PC-3 (cell line): ENCODE measurements at regions not wholly inside any gene's neighbourhood (a gene's known extent, or its start where the extent isn't known, plus 50 kb on each side); places are given as distances from the start of the nearest gene placed in this dataset.
A peak's percentile ranks its signal among the peaks of the same experiment; 100 is the strongest.

Experiments
- ATAC-seq: fragments of 200-7000 bp; cut with Tn5 transposase; 2 replicates; pipeline ENCODE4 v1.9.1; 2020; ENCODE audit warnings: mild to moderate bottlenecking, moderate library complexity
- BruUV-seq: library from RNA; stranded (reverse); fragments of 400-500 nt; replicated peaks from 2 replicates; lab custom pipeline; 2021; lab: Mats Ljungman, UMichigan
- CTCF ChIA-PET: fragments of 300-600 bp; sonication (Branson Sonifier 250); formaldehyde crosslinking; loops from one replicate; lab custom pipeline; 2022; ENCODE audit warnings: antibody characterized with exemption; lab: Charles Lee
- POLR2A ChIA-PET: fragments of 300-600 bp; sonication (Branson Sonifier 250); formaldehyde crosslinking; loops from one replicate; lab custom pipeline; 2022; ENCODE audit warnings: antibody characterized with exemption; ENCODE audit not compliant: unreplicated experiment; lab: Charles Lee
- DNase-seq: peaks from one replicate; pipeline ENCODE4 v3.0.0-alpha.2; 2015
- H2AFZ ChIP-seq: fragments of 300-600 bp; sonication (generic); 2 replicates; pipeline ENCODE4 v1.6.0; 2016; ENCODE audit warnings: antibody characterized with exemption, low read length
- H3F3A ChIP-seq: fragments of 300-600 bp; sonication (generic); one replicate; pipeline ENCODE4 v1.6.0; 2017; ENCODE audit warnings: antibody characterized with exemption, low read length, control low read depth, mild to moderate bottlenecking; ENCODE audit not compliant: unreplicated experiment
- H3K27ac ChIP-seq: fragments of 300-600 bp; sonication (generic); 2 replicates; pipeline ENCODE4 v1.5.1; 2016; ENCODE audit warnings: mild to moderate bottlenecking, low read length
- H3K27me3 ChIP-seq: fragments of 300-600 bp; sonication (generic); 2 replicates; pipeline ENCODE4 v1.6.1; 2016; ENCODE audit warnings: low read length, mixed read lengths
- H3K36me3 ChIP-seq: fragments of 300-600 bp; sonication (generic); 2 replicates; pipeline ENCODE4 v1.6.1; 2016; ENCODE audit warnings: low read depth, mixed run types, low read length, mixed read lengths
- H3K4me1 ChIP-seq: fragments of 300-600 bp; sonication (generic); 2 replicates; pipeline ENCODE4 v1.5.1; 2016; ENCODE audit warnings: low read length; ENCODE audit not compliant: insufficient read depth
- H3K4me2 ChIP-seq: fragments of 300-600 bp; sonication (generic); 2 replicates; pipeline ENCODE4 v1.6.0; 2016; ENCODE audit warnings: low read length
- H3K4me3 ChIP-seq: fragments of 300-600 bp; sonication (generic); 2 replicates; pipeline ENCODE4 v1.5.1; 2016; ENCODE audit warnings: mild to moderate bottlenecking, low read length, mixed read lengths
- H3K79me2 ChIP-seq: fragments of 300-600 bp; sonication (generic); 2 replicates; pipeline ENCODE4 v1.6.1; 2017; ENCODE audit warnings: low read length, mixed read lengths
- H3K9ac ChIP-seq: fragments of 300-600 bp; sonication (generic); 2 replicates; pipeline ENCODE4 v1.6.0; 2016; ENCODE audit warnings: mild to moderate bottlenecking, low read length
- H3K9me2 ChIP-seq: fragments of 300-600 bp; sonication (generic); replicated peaks from 2 replicates; pipeline ENCODE4 v1.6.1; 2016; ENCODE audit warnings: mixed run types, low read length, mixed read lengths
- H3K9me3 ChIP-seq: fragments of 300-600 bp; sonication (generic); 2 replicates; pipeline ENCODE4 v1.6.1; 2016; ENCODE audit warnings: low read length, mixed read lengths
- H4K20me1 ChIP-seq: fragments of 300-600 bp; sonication (generic); 2 replicates; pipeline ENCODE4 v1.6.1; 2016; ENCODE audit warnings: low read length, mixed read lengths
- CTCF ChIP-seq: fragments of 300-600 bp; sonication (generic); conservative IDR thresholded peaks from 2 replicates; pipeline ENCODE4 v1.5.1; 2017; ENCODE audit warnings: antibody characterized with exemption, low read depth, mild to moderate bottlenecking, low read length
- EZH2 ChIP-seq: fragments of 300-600 bp; sonication (generic); IDR thresholded peaks from one replicate; pipeline ENCODE4 v1.6.1; 2017; ENCODE audit warnings: antibody characterized with exemption, mild to moderate bottlenecking, low read length; ENCODE audit not compliant: unreplicated experiment
- EZH2phosphoT487 ChIP-seq: fragments of 300-600 bp; sonication (generic); IDR thresholded peaks from 2 replicates; pipeline ENCODE4 v1.6.1; 2018; ENCODE audit warnings: mild to moderate bottlenecking, antibody characterized with exemption, low read length, borderline replicate concordance
- intact Hi-C: fragments of 100-400 bp; cut with micrococcal nuclease; formaldehyde crosslinking; loops from 2 replicates; pipeline ENCODE4 v1.9.0; 2023

GRCh38 chr1:66468722-66469121 is 65.2 kb upstream of the SGIP1 start:
- intact Hi-C loops: no loop called here
- TF ChIP-seq EZH2phosphoT487: no peak
- TF ChIP-seq EZH2: no peak
- no peak for TF ChIP-seq CTCF

GRCh38 chr1:66475940-66476339 is 58.0 kb upstream of the SGIP1 start:
- Histone ChIP-seq H3K36me3 (no peaks in the 10 kb centered on the region), H3K9me2 (no peaks in the 10 kb centered on the region), H3K27me3 (0 out of 2 replicates have a peak, but pooled peaks cover 2% of the 10 kb centered on the region), H4K20me1 (no peaks in the 10 kb centered on the region), H3F3A (no peaks in the 10 kb centered on the region), H3K4me2 (no peak overlapping the region), H2AFZ (no peak overlapping the region), H3K79me2 (no peaks in the 10 kb centered on the region), H3K4me1 (peaks cover 15% of the 10 kb centered on the region), H3K27ac (peak overlapping the region; percentile 31; the same call in 1 of the 2 replicates), H3K4me3 (no peak overlapping the region), H3K9ac (no peak overlapping the region), H3K9me3 (no peaks in the 10 kb centered on the region)
- BruUV-seq: no TSS peak
- intact Hi-C loops: no loop called here
- ChIA-PET POLR2A (no interaction called here), CTCF (no interaction called here)
- TF ChIP-seq EZH2 (no peak), EZH2phosphoT487 (no peak), CTCF (no peak)
- no peak for ATAC-seq
- no peak for DNase-seq

More at GRCh38 chr1:66468722-66469121, 65.2 kb upstream of the SGIP1 start:
- ChIA-PET POLR2A (no interaction called here), CTCF (interaction anchor here (0.6 kb wide), 1 partner anchor 35 kb away, joined by 3 read pairs; no protein-coding TSS in a partner anchor)
- DNase-seq: no peak
- Histone ChIP-seq H2AFZ (no peak overlapping the region), H3K27ac (no peak overlapping the region), H3K9me3 (no peaks in the 10 kb centered on the region), H3K9me2 (no peaks in the 10 kb centered on the region), H3K27me3 (no peaks in the 10 kb centered on the region), H3F3A (no peaks in the 10 kb centered on the region), H4K20me1 (no peaks in the 10 kb centered on the region), H3K4me2 (no peak overlapping the region), H3K4me3 (no peak overlapping the region), H3K79me2 (no peaks in the 10 kb centered on the region), H3K9ac (no peak overlapping the region), H3K36me3 (no peaks in the 10 kb centered on the region), H3K4me1 (peaks cover 30% of the 10 kb centered on the region)
- no TSS peak for BruUV-seq
- no peak for ATAC-seq

GRCh38 chr1:66476774-66477173 is 57.2 kb upstream of the SGIP1 start:
- H3K79me2 ChIP-seq: no peaks in the 10 kb centered on the region
- H2AFZ ChIP-seq: no peak overlapping the region
- CTCF ChIA-PET: interaction anchor here (0.6 kb wide), 1 partner anchor 22 kb away, joined by 3 read pairs; no protein-coding TSS in a partner anchor
- H3K36me3 ChIP-seq: no peaks in the 10 kb centered on the region
- H3K27ac ChIP-seq: peak overlapping the region; percentile 73
- no peaks in the 10 kb centered on the region for H4K20me1 ChIP-seq
- 0 out of 2 replicates have a peak, but pooled peaks cover 2% of the 10 kb centered on the region for H3K27me3 ChIP-seq
- peaks cover 15% of the 10 kb centered on the region for H3K4me1 ChIP-seq
- no TSS peak for BruUV-seq
- H3K9ac ChIP-seq: no peak overlapping the region
- no peak overlapping the region for H3K4me3 ChIP-seq
- H3K4me2 ChIP-seq: no peak overlapping the region
- no peaks in the 10 kb centered on the region for H3K9me2 ChIP-seq
- no peak for TF ChIP-seq EZH2phosphoT487
- no peak for TF ChIP-seq EZH2
- TF ChIP-seq CTCF: no peak
- ATAC-seq (peak; percentile 68), DNase-seq (peak; percentile 40)
- H3K9me3 ChIP-seq: no peaks in the 10 kb centered on the region
- POLR2A ChIA-PET: no interaction called here
- no peaks in the 10 kb centered on the region for H3F3A ChIP-seq
- intact Hi-C loops: no loop called here
